DOHH2 (cell line): ENCODE measurements at regions not wholly inside any gene's neighbourhood (a gene's known extent, or its start where the extent isn't known, plus 50 kb on each side); places are given as distances from the start of the nearest gene placed in this dataset.

Experiments
- H3F3A ChIP-seq: fragments of 200-600 bp; sonication (generic), shearing (Covaris generic); 2 replicates; pipeline ENCODE4 v1.6.0; 2016; ENCODE audit warnings: antibody characterized with exemption, mild to moderate bottlenecking; ENCODE audit not compliant: control insufficient read depth, insufficient read depth
- H3K27ac ChIP-seq: fragments of 200-600 bp; sonication (generic); 2 replicates; pipeline ENCODE4 v1.5.1; 2014; ENCODE audit warnings: low read depth, mild to moderate bottlenecking, low read length, moderate library complexity
- H3K27me3 ChIP-seq: fragments of 200-600 bp; sonication (generic); 2 replicates; pipeline ENCODE4 v1.6.1; 2014; ENCODE audit warnings: mild to moderate bottlenecking, low read length, mixed read lengths; ENCODE audit not compliant: control insufficient read depth
- H3K36me3 ChIP-seq: fragments of 200-600 bp; sonication (generic); 2 replicates; pipeline ENCODE4 v1.6.1; 2014; ENCODE audit warnings: mild to moderate bottlenecking, low read length, moderate library complexity, mixed read lengths; ENCODE audit not compliant: control insufficient read depth
- H3K4me1 ChIP-seq: fragments of 200-600 bp; sonication (generic); 2 replicates; pipeline ENCODE4 v1.6.1; 2014; ENCODE audit warnings: mild to moderate bottlenecking, low read length, mixed read lengths; ENCODE audit not compliant: control insufficient read depth
- H3K4me2 ChIP-seq: fragments of 200-600 bp; sonication (generic); 2 replicates; pipeline ENCODE4 v1.6.0; 2014; ENCODE audit warnings: mild to moderate bottlenecking, low read length, moderate library complexity
- H3K4me3 ChIP-seq: fragments of 200-600 bp; sonication (generic); 2 replicates; pipeline ENCODE4 v1.5.1; 2014; ENCODE audit warnings: mild to moderate bottlenecking, low read length, mixed read lengths
- H3K79me2 ChIP-seq: fragments of 200-600 bp; sonication (generic); 2 replicates; pipeline ENCODE4 v1.6.1; 2014; ENCODE audit warnings: mild to moderate bottlenecking, low read length, mixed read lengths; ENCODE audit not compliant: control insufficient read depth
- H3K9me2 ChIP-seq: fragments of 200-600 bp; sonication (generic); replicated peaks from 2 replicates; pipeline ENCODE4 v1.6.1; 2014; ENCODE audit warnings: mild to moderate bottlenecking, low read length, mixed read lengths; ENCODE audit not compliant: control insufficient read depth
- H3K9me3 ChIP-seq: fragments of 200-600 bp; sonication (generic); 2 replicates; pipeline ENCODE4 v1.6.1; 2014; ENCODE audit warnings: antibody characterized with exemption, low read length, mixed read lengths; ENCODE audit not compliant: control insufficient read depth, insufficient read depth
- H4K20me1 ChIP-seq: fragments of 200-600 bp; sonication (generic); 2 replicates; pipeline ENCODE4 v1.6.0; 2014; ENCODE audit warnings: low read depth, mild to moderate bottlenecking, antibody characterized with exemption, low read length, moderate library complexity; ENCODE audit not compliant: control insufficient read depth, insufficient read depth
- CTCF ChIP-seq: fragments of 200-600 bp; sonication (generic); IDR thresholded peaks from one replicate; pipeline ENCODE4 v1.5.1; 2014; ENCODE audit warnings: antibody characterized with exemption, mild to moderate bottlenecking, low read depth, low read length; ENCODE audit not compliant: poor library complexity, severe bottlenecking
- EZH2phosphoT487 ChIP-seq: fragments of 200-600 bp; sonication (generic); IDR thresholded peaks from 2 replicates; pipeline ENCODE4 v1.6.1; 2017; ENCODE audit warnings: borderline replicate concordance, mild to moderate bottlenecking, antibody characterized with exemption, low read length, moderate library complexity, mixed read lengths

GRCh38 chr17:15012351-15012980, 252.7 kb downstream of the PMP22 start:
- H3K27me3 ChIP-seq, result no peaks in the 10 kb centered on the region
- H3K4me2 ChIP-seq, result no peak overlapping the region

GRCh38 chr17:15009087-15009486, 256.0 kb downstream of the PMP22 start:
- TF ChIP-seq EZH2phosphoT487 (no peak), CTCF (no peak)
- H3K9me3 ChIP-seq, result no peaks in the 10 kb centered on the region; the same call in 1 of the 2 replicates
- H3K79me2 ChIP-seq, result no peaks in the 10 kb centered on the region
- no peaks in the 10 kb centered on the region for H3F3A ChIP-seq
- H3K9me2 ChIP-seq, result no peaks in the 10 kb centered on the region
- H3K4me3 ChIP-seq, result no peak overlapping the region
- H4K20me1 ChIP-seq, result no peaks in the 10 kb centered on the region
- H3K27ac ChIP-seq, result no peak overlapping the region
- no peaks in the 10 kb centered on the region for H3K27me3 ChIP-seq
- H3K4me1 ChIP-seq, result no peaks in the 10 kb centered on the region
- no peak overlapping the region for H3K4me2 ChIP-seq
- no peaks in the 10 kb centered on the region for H3K36me3 ChIP-seq

More at GRCh38 chr17:15012351-15012980, 252.7 kb downstream of the PMP22 start:
- no peaks in the 10 kb centered on the region for H4K20me1 ChIP-seq
- no peaks in the 10 kb centered on the region for H3K9me3 ChIP-seq
- TF ChIP-seq EZH2phosphoT487 (no peak), CTCF (no peak)
- H3F3A ChIP-seq, result no peaks in the 10 kb centered on the region
- H3K27ac ChIP-seq, result no peak overlapping the region
- H3K36me3 ChIP-seq, result no peaks in the 10 kb centered on the region
- no peaks in the 10 kb centered on the region for H3K79me2 ChIP-seq
- no peaks in the 10 kb centered on the region for H3K4me1 ChIP-seq
- H3K4me3 ChIP-seq, result no peak overlapping the region
- H3K9me2 ChIP-seq, result no peaks in the 10 kb centered on the region

DNA sequence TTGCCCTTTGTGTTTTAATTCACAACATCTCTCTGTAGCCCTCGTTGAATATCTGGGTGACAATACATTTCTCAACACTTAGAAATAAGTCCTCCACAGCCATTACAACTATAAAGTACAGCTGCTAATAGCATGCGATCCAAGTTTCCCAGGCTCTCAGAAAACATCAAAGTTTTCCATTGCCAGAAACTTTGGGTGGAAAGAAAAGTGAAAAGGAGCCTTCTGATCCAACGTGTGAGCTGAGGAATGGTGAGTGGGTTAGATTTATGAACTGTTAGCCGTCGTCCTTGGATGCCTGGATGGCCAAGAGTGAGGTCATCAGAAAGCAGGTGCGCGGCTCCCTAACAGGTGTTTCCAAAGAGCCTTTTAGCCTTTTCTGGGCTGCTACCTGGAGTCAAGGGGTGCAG, 258.0 kb downstream of the PMP22 start:
- Histone ChIP-seq H3K79me2 (no peaks in the 10 kb centered on the region), H3K9me3 (no peaks in the 10 kb centered on the region; the same call in 1 of the 2 replicates), H3K9me2 (no peaks in the 10 kb centered on the region), H3K27me3 (no peaks in the 10 kb centered on the region), H3K36me3 (no peaks in the 10 kb centered on the region), H3K4me1 (no peaks in the 10 kb centered on the region), H3K4me2 (no peak overlapping the region), H3K27ac (no peak overlapping the region), H3F3A (no peaks in the 10 kb centered on the region), H4K20me1 (no peaks in the 10 kb centered on the region), H3K4me3 (no peak overlapping the region)
- TF ChIP-seq CTCF, result no peak
